GM12864 (cell line): ENCODE measurements at regions not wholly inside any gene's neighbourhood (a gene's known extent, or its start where the extent isn't known, plus 50 kb on each side); places are given as distances from the start of the nearest gene placed in this dataset.

Experiments
- DNase-seq: peaks from one replicate; pipeline ENCODE4 v3.0.0-alpha.2; 2011; ENCODE audit warnings: low read depth
- H3K4me3 ChIP-seq: 2 replicates; pipeline ENCODE4 v1.5.1; 2011; ENCODE audit warnings: mild to moderate bottlenecking, low read depth, low read length, control low read depth
- CTCF ChIP-seq: IDR thresholded peaks from 2 replicates; pipeline ENCODE4 v1.5.1; 2011; ENCODE audit warnings: low read depth, mild to moderate bottlenecking, moderate library complexity, low read length, control low read depth, inconsistent platforms; ENCODE audit errors: missing control alignments

DNA sequence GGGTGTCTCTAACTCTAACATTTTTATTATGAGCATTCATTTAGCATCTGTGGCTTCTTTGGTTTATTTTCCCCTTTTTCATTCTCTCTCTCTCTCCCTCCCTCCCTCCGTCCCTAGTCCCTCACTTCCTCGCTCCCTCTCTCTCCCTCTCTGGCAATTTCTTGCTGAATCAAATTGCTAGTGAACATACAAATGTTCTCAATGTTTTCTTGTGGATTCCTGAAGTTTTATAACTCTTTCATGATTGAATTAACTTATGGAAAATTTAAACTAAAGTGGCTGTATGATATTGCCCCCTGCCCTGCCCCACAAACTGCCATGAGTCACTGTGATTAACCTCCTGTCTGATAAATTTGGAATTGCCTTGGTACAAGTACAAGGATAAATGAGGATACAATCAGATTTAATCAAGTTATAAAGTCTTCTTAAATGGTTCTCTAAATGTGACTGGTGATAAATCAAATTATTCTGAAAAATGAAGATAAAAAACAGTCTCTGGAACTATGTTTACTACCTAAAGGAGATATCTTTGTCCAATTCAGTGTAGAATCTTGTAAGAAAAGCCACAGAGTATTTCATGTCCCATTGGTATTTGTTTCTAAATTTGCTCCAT is 143.0 kb upstream of the PDGFD start:
- TF ChIP-seq CTCF: no peak
- H3K4me3 ChIP-seq: no peak overlapping the region
- no peak for DNase-seq

DNA sequence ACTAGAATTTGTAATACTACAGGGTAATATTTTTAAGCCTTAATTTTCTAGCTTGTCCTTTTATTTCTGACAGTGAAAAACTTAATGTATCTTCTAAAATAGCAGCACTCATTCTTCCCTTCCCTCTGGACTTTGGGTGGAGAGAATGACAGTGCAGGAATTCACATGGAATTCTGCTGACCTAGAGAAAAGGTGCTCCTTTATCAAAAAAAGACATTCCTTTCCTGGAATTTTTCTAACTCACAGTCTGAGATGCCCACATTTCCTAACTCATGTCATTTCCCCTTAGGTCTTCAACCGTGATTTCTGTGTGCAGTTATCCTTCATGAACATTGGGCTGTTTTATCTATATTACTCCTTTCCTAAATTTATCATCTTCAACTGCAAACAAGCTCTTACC is 137.8 kb upstream of the PDGFD start:
- TF ChIP-seq CTCF: no peak
- no peak overlapping the region for H3K4me3 ChIP-seq
- no peak for DNase-seq

DNA sequence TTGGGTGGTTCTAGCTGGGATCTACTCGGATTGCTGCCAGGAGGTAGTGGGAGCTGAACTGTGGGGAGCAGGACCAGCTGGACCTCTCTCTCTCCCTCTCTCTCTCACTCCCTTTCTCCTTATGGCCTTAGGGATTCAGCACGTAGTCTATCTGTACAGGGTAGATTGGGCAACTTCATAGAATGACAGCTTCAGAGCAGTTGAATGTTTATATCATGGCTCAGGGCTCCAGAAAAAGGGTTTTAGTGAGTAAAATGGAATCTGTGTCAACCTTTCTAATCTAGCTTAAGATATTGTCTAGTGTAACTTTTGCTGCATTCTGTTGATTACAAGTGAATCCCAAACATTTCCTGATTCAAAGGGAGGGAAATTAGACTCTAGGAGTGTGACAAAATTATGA is 127.7 kb upstream of the PDGFD start:
- H3K4me3 ChIP-seq: no peak overlapping the region
- no peak for DNase-seq

GRCh38 chr11:104286129-104286528 is 122.2 kb upstream of the PDGFD start:
- no peak for TF ChIP-seq CTCF
- DNase-seq: no peak
- H3K4me3 ChIP-seq: no peak overlapping the region

More for the DNA sequence above, 127.7 kb upstream of the PDGFD start:
- TF ChIP-seq CTCF: no peak

- no peak for TF ChIP-seq CTCF
- DNase-seq: no peak
- no peak overlapping the region for H3K4me3 ChIP-seq
Observed at GRCh38 chr11:104279587-104279986, 115.6 kb upstream of the PDGFD start.

DNA sequence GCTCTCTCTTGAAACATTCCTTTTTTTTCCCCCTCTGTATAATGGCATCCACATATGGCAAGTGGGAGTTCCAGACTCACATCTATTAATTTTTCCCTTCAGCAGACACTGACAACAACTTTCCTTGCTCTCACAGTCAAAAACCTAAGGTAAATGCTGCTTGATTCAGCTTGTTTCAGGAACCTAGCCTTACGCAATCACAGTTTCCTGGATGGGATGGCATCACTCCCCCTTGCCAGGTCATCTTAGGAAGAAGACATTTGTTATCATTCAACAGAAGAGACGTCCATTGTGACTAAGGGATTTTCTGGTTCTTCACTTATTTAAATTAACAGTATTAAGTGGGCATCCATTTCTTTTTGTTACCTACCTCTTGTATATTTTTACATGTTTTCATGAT is 112.0 kb upstream of the PDGFD start:
- no peak for TF ChIP-seq CTCF
- H3K4me3 ChIP-seq: no peak overlapping the region
- no peak for DNase-seq

DNA sequence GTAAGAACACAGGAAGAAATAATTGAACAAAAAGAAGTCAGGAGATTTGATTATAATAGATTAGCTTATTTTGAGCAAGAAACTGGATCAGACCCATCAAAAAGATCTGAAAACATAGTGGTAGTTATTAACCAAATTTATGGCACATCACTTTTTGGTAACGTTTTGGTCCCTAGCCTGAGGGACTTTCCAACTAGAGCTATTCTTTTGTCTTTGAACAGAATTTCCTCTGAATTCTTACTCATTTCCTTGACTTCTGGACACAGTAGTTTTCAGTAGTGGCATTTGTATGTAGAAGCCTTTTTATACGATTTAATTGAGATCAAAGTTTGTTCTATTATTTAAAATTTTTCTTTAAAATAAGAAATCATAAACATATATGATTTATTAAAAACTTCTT is 96.5 kb upstream of the PDGFD start:
- no peak for DNase-seq
- no peak overlapping the region for H3K4me3 ChIP-seq
- TF ChIP-seq CTCF: no peak
